ENCODE measurements at regions not wholly inside any gene's neighbourhood (a gene's known extent, or its start where the extent isn't known, plus 50 kb on each side); places are given as distances from the start of the nearest gene placed in this dataset.
A peak's percentile ranks its signal among the peaks of the same experiment; 100 is the strongest.
"Not testable (repeated sequence)": the region's sequence is repeated elsewhere in the genome, so short reads cannot be mapped to it uniquely, and the experiment has no call there.

DNA sequence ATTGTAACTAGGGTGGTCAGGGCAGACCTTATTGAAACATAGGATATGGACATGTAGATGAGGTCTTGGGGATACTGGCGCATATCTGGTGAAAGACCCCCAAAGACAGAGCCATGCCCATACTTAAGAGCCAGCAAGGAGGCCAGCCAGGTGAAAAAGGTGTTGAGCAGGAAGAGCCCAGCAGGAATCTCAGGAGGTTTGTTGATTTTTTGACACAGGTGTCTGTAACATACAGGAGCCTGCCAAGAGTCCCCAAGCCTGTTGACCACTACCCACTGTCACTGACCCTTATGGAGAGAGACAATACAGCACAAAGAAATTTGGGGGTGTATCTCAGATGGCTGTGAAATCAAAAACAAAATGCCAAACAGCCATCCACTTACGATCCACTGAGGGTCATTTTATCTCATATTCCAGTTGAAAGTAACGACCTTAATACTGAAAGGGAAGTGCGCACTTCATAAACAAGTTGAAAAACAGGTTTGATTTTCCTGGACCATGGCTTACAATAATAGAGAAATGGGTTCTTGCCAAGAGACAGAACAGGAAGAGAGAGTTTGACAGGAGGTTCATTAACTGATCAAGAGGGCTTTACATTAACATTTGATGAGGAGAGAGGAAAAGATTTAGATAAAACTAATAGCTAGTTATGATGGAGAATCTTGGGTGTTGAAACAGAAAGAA, 163.6 kb downstream of the GLUL start:
- no peak for DNase-seq (ENCODE audit: low read depth)

DNA sequence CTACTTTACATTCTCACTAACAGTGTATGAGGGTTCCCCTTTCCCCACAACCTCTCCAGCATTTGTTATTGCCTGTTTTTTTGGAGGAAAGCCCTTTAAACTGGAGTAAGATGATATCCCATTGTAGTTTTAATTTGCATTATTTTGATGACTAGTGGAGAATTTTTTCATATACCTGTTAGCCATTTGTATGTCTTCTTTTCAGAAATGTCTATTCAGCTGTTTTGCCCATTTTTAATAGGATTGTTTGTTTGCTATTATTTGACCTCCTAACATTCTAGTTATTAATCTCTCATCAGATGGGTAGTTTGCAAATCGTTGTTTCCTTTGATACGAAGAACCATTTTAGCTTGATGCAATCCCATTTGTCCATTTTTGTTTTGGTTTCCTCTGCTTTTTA, 165.0 kb downstream of the GLUL start:
- DNase-seq (ENCODE audit: low read depth), result no peak

DNA sequence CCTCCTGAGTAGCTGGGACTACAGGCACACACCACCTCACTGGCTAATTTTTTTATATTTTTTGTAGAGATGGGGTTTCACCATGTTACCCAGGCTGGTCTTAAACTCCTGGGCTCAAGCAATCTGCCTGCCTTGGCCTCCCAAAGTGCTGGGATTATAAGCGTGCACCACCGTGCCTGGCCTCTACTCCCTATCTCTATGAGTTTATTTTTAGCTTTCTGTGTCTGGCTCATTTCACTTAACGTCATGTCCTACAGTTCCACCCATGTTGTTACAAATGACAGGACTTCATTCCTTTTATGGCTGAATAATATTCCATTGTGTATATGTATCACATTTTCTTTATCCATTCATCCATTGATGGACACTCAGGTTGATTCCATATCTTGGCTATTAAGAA, 164.2 kb upstream of the ZNF648 start:
- DNase-seq (ENCODE audit: low read depth), result not testable (repeated sequence)

DNA sequence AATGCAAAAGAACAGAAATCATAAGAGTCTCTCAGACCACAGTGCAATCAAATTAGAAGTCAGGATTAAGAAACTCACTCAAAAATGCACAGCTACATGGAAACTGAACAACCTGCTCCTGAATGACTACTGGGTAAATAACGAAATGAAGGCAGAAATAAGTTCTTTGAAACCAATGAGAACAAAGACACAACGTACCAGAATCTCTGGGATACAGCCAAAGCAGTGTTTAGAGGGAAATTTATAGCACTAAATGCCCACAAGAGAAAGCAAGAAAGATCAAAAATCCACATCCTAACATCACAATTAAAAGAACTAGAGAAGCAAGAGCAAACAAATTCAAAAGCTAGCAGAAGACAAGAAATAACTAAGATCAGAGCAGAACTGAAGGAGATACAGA, 160.5 kb upstream of the ZNF648 start:
- DNase-seq (ENCODE audit: low read depth), result not testable (repeated sequence)

DNA sequence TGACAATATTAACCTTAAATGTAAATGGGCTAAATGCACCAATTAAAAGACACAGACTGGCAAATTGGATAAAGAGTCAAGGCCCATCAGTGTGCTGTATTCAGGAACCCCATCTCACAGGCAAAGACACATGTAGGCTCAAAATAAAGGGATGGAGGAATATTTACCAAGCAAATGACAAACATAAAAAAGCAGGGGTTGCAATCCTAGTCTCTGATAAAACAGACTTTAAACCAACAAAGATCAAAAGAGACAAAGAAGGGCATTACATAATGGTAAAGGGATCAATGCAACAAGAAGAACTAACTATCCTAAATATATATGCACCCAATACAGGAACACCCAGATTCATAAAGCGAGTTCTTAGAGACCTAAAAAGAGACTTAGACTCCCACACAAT, 159.9 kb upstream of the ZNF648 start:
- not testable (repeated sequence) for DNase-seq (ENCODE audit: low read depth)

DNA sequence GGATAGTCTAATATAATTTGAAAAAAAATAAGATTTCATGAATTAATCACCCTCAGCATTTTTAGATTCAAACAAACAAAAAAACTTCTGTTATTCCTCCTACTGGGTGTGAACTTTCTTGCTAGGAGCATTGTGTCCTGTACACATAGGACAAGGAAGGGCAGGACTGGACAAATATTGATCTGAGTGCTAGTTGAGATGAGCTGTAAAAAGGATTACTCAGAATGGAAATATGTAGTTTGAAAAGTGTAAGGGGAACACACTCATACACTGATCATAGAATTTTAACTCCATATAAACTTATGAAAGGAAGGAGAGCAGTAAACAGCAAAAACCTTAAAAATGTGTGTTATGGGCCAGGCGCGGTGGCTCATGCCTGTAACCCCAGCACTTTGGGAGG, 156.5 kb upstream of the ZNF648 start:
- no peak for DNase-seq (ENCODE audit: low read depth)

DNA sequence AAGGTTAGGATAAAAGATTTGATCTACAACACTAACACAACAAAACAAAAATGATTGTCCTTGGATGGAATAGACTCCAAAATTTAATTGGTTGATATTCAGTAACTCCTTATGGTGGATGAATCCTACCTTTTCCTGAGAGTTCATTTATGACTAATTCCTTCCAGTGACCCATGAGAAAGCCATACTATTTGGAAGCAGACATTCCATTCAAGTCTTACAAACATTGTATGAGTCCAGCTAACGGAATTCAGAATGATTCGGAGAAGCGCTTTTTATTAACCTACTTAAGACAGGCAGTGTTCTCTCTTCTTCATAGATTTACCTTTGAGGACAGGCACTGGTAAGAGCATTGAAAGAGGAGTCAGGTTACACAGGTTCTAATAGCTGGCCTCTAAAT, 155.6 kb upstream of the ZNF648 start:
- DNase-seq (ENCODE audit: low read depth), result peak; percentile 11

DNA sequence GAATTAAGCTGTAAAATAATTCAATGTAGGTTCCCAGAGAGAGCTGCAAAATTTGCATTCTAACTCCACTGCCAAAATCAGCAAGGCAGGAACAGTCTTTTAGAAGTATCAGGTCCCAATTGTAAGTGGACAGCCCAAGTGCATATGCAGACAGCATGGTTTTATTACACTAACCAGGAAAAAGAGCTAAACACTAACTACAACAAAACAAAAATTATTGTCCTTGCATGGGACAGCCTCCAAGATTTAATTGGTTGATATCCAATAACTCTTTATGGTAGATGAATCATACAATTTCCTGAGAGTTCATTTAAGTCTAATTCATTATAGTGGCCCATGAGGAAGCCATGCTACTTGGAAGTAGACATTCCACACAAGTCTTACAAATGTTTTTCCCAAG, 154.3 kb upstream of the ZNF648 start:
- DNase-seq (ENCODE audit: low read depth), result peak; percentile 12

DNA sequence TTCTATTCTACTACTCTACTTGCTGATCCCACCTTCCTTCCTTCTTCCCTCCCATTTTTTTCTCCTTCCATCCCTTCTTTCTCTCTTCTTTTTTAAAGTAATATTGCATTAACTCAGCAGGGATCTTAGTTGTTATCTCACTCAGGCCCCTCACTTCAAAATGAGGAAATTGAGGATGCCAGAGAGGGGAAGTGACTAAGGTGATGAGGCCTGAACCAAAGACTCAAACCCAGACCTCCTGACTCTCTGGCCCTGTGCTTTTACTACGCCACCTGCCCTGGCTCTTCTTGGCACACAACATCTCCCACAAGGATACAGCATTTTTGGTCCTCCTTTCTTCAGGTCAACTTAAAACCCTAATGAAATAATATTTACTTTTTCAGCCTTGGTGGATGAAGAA, 151.7 kb upstream of the ZNF648 start:
- DNase-seq (ENCODE audit: low read depth), result no peak

DNA sequence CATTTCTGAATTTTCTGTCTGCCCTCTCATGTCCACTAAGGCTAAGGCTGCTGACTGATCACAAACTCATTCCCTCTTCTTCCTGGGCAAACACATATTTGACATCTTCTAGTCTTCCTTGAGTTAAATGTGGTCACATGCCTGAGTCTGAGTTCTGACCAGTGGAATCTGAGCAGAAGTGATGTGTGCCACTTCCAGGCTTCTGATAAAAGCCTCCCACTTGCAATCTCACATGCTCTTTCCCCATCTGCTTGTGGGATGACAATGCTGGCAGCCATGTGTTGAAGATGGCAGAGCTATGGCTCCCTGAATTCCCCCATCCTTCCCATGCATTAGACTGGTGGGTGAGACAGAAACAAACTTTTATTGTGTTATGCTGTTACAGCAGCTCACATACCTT, 149.9 kb upstream of the ZNF648 start:
- DNase-seq (ENCODE audit: low read depth), result no peak

DNA sequence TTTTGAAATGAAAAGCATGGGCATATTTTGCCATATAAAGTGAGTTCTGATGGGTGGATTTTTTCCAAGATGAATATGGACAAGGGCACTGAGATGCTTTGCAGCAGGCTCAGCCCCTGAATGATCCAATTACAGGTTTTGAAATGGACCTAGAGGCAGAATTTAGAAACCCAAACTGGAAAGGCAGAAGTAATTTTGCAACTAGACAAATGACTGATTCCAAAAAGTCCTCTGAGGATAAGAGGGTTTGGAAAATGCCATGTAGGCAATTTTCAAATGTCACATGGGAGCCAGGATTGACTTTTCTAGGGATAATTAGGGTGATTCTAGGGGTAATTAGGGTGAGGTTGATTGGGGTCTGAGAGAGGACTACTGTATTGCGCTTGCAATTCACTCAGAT, 148.9 kb upstream of the ZNF648 start:
- DNase-seq (ENCODE audit: low read depth), result no peak

DNA sequence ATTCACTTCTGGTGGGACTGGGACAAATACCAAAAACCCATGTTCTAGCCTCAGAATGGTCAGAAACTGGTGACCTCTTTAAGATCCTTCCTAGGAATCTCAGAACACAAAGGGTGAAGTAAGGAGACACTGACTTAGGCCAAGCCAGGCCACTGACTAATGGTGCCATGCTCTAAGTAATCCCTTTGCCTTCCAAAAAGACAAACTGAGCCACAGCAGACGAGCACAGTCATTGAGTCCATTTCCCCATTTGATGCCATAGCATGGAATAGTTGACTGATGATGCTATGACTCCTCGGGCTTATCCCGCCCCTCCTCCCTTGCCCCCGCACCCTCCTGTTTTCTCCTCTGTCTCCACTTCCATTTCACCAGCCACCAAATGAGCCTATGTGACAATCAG, 145.8 kb upstream of the ZNF648 start:
- no peak for DNase-seq (ENCODE audit: low read depth)

DNA sequence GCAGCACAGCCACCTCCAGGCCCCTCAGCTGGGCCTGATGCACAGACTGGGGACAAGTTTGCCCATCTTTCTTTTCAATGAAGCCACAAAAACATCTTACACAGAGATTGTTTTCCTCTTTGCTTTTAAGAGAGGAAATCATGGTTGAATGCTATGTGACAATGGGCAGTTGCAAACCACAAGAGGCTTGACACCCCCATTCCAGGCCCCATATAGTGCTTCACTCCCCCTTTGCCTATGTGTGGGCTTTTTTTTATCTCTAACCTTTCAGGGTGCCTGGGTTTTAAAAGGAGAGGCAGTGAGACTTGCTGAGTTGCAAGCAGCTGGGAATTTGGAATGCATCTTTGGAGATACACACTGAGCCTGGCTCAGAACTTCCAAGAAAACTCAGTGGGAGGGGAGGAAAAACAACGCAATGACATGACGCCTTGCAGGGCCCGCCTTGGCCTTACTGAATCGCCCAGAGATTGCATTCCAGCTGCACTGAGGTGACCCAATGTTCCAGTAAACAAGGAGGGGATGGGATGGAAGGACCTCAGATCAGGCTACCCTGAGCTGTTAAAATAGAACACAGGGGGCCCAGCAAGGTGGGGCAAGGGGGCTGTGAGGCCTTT, 145.2 kb upstream of the ZNF648 start:
- DNase-seq (ENCODE audit: low read depth), result no peak

DNA sequence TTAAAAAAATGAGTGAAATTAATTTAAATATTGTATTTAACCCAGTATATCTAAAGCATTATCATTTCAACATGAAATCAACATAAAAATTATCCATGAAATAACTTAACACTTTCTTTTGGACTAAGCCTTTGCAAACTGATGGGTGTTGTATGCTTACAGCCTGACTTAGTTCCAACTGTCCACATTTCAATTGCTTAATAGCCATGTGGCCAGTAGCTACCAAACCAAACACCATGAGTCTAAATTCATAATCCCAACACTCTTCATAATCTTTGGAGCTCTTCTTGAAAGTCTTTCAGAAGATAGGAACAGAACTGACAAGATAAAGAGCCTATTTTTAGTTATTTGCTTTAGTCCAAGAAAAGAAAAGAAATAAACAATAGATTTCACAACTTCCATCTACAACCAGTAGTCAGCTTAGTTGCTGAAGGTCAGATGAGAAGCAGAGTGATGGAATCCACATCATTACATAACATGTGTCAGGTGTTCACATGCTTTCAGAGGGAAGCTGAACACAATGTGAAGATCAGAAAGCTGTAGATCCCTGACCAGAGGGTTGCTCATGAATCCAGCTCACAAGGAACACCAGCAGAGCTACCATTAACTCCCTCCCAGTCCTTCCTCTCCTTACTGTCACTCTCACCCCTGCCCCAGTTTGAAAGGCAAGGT, 144.0 kb upstream of the ZNF648 start:
- DNase-seq (ENCODE audit: low read depth), result no peak

DNA sequence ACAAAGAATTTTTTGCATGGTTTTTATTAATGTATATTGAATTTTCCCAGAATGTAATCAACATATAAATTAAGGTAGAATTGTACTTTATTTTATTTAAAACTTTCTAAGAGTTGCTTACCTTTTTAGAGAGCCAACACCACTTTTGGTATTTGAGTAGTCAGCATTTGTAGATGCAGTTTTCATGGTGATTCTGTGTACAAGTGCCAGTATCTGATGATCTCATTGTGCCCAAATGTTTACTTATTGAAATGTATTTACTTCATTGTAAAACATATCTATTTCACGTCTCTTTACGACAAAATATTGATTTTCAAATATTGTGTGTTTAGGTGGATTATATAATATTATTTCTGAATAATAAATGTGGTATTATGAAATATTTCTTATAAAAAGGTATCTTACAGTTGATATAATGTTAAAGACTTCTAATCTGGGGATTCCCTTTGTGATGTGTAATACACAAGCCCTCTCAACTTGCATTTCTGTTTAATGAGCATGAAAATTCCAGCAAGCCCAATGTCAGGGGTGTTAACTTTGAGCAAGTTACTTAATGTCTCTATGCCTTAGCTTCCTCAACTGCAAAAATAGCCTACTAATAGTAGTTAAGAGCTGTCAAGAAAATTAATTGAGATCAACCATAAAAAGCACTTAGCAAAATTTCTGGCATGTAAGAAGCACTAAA, 141.8 kb upstream of the ZNF648 start:
- DNase-seq (ENCODE audit: low read depth), result no peak

DNA sequence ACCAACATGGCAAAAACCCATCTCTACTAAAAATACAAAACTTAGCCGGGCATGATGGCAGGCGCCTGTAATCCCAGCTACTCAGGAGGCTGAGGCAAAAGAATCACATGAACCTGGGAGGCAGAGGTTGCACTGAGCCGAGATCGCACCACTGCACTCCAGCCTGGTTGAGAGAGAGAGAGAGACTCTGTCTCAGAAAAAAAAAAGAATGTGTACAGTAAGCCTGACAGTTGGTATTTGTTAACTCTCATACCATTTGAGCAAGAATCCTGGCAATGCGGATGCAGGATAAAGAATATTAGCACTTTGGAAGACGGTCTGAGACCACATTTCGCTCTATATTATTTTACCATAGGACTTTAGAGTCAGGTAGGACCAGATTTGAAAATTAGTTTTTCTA, 140.0 kb upstream of the ZNF648 start:
- not testable (repeated sequence) for DNase-seq (ENCODE audit: low read depth)

DNA sequence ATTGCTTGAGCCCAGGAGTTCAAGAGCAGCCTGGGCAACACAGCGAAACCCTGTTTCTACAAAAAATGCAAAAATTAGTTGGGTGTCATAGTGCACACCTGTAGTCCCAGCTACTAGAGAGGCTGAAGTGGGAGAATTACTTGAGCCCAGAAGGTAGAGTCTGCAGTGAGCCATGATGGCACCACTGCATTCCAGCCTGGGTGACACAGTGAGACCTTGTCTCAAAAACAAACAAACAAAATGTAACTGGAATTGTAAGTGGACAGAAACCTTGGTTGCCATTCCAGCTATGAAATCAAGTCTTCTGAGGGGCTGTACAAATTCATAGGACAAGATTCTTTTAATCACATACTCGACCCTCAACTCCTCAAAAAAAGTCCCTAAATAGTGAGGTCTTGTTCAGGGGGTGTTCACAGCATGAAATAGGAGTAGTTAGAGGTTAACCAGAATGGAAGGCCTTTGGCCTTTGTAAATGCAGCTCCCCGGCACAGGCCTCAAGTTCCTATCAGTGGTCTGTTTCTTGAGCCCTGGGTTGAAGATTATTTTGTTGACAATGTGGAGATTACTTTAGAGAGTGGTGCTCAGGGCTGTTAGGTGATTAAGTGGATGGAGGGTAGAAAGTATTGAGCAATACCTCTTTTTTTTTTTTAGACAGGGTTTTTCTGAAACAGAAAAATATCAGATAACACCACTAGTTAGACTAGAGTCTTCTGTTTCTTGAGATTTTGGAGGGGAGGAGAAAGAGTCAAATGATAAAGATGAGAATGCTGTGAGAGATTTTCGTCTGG, 138.7 kb upstream of the ZNF648 start:
- no peak for DNase-seq (ENCODE audit: low read depth)

DNA sequence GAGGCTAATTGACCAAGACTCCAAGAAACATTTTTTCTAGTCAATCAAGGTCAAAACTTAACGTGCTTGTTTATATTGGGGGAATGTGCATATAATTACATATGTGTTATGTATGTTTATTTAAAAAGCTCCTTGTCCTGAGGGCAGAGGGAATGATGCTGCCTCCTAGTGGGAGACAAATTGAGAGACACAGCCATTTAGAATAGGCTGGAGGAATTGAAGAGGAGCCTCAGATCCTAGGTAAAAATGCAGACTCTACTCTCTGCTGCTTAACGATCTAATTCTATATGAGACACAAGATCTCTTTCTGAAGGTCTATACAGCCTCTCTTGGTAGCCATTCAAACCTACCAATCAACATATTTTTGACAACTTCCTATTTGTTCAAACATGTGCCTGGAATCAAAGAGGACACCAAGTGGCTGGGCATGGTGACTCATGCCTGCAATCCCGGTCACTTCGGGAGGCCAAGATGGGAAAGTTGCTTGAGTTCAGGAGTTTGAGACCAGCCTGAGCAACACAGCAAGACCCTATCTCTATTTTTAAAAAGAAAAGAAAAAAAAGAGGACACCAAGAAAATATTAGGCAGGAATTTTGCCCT, 136.6 kb upstream of the ZNF648 start:
- DNase-seq (ENCODE audit: low read depth), result no peak

DNA sequence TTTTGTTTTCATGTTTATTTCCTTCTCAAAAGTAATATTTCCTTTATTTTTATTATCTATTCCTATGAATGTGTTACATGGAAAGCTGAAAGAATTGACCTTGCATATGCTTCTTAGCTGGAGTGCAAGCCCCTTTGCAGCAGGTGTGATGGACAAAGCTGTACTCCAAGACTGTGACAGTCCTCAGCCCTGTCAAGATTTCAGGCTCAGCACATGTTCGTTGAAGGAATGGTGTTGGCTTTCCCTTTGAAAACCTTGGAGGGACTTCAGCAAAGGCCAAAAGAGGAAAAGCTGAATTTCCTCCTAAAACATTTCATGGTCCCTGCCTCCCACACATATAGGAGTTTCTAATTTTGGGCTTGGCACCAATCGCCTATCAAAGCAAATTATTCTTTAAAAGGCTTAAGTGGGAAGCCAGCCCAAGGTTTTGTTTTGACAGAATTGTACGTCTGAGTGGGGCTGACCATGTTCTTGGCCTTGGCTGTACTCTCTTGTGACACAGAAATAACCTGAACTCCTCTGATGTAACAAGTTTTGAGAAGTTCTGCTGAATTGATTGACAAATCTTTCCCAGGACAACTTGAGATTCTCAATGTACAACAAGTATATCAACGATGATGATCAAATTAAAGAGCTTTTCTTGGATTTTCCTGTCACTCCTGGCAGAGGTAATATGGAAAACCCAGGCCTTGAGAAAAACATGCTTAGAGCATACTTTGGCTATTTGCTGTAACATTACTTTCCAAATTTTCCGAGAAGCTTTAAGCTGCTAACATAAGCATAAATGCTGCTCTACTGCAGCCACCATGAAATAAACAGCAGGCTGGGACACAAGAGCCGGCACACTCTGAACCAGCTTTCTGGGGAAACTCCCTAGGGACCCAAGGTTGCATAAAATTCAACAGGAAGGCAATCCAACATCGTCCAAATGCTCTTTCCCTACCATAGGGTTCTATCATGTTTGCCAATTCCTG, 135.7 kb upstream of the ZNF648 start:
- no peak for DNase-seq (ENCODE audit: low read depth)

DNA sequence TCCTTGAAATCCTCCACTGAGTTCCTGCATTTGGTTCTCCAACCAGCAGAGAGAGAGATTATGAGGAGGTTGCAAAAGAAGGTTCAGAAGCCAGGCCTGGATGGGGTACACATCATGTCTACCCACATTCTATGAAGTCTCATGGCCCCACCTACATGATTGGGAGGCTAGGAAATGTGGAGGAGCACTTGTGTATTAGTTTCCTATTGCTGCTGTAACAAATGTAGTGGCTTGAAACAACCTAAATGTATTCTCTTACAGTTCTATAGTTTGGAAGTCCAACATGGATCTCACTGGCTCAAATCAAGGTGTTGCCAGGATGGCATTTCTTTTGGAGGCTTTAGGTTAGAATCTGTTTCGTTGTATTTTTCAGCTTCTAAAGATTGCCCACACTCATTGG, 134.2 kb upstream of the ZNF648 start:
- no peak for DNase-seq (ENCODE audit: low read depth)

Measured in stromal cell of bone marrow (primary cell).